Gastrocnemius medialis (tissue), 4 donors: ENCODE measurements at regions not wholly inside any gene's neighbourhood (a gene's known extent, or its start where the extent isn't known, plus 50 kb on each side); places are given as distances from the start of the nearest gene placed in this dataset.

Experiments used
- ATAC-seq, 2 donors: fragments of 150-250 bp; one replicate each; pipeline ENCODE4 v1.9.1; 2016
- DNase-seq, 2 donors: peaks; one replicate each; pipeline ENCODE4 v3.0.0-alpha.2; 2019
- H3K27ac ChIP-seq, 4 donors: fragments of 200-600 bp; sonication (generic); 1 replicate in 1 of 4; 2 replicates in 3 of 4; pipeline ENCODE4 v1.5.1; 2016 to 2018; ENCODE audit warnings: mild to moderate bottlenecking in 2 of 4, moderate library complexity in 1 of 4
- H3K27me3 ChIP-seq, 3 donors: fragments of 200-600 bp; sonication (generic) in 2 of 3; 1 replicate in 1 of 3; 2 replicates in 2 of 3; pipeline versions ENCODE4 v1.5.1 to v1.6.0; 2016 to 2019; ENCODE audit warnings: mild to moderate bottlenecking in 1 of 3, moderate library complexity in 1 of 3
- H3K36me3 ChIP-seq, 2 donors: fragments of 200-600 bp; sonication (generic) in 1 of 2; one replicate each; pipeline ENCODE4 v1.5.1; 2017 to 2018
- H3K4me1 ChIP-seq, 2 donors: fragments of 200-600 bp; sonication (generic) in 1 of 2; one replicate each; pipeline ENCODE4 v1.5.1; 2016 to 2017; ENCODE audit warnings: mild to moderate bottlenecking in 2 of 2
- H3K4me3 ChIP-seq, 4 donors: fragments of 200-600 bp; sonication (generic) in 3 of 4; 1 replicate in 1 of 4; 2 replicates in 3 of 4; pipeline ENCODE4 v1.5.1; 2016 to 2019; ENCODE audit warnings: mild to moderate bottlenecking in 2 of 4
- H3K9me3 ChIP-seq, 3 donors: fragments of 200-600 bp; sonication (generic) in 2 of 3; 1 replicate in 1 of 3; 2 replicates in 2 of 3; pipeline ENCODE4 v1.5.1; 2016 to 2019
- CTCF ChIP-seq, 5 experiments: fragments of 450-650 bp in 3 of 5; fragments of 200-600 bp in 2 of 5; sonication (generic) in 2 of 5; IDR thresholded peaks in 4 of 5; conservative IDR thresholded peaks in 1 of 5; 1 replicate in 4 of 5; 2 replicates in 1 of 5; pipeline ENCODE4 v1.5.1; 2016 to 2019; ENCODE audit warnings: antibody characterized with exemption in 5 of 5, mild to moderate bottlenecking in 3 of 5, moderate library complexity in 3 of 5
- POLR2A ChIP-seq, 2 donors: fragments of 450-650 bp; IDR thresholded peaks; one replicate each; pipeline ENCODE4 v1.6.1; 2017; ENCODE audit warnings: antibody characterized with exemption in 2 of 2, mild to moderate bottlenecking in 2 of 2, moderate library complexity in 2 of 2
- in situ Hi-C, 4 donors: fragments of 200-750 bp; cut with MboI; loops; one replicate each; pipeline versions ENCODE4 v1.15.0 to v1.8.0; 2017; ENCODE audit warnings: low sequenced_read_pairs in 4 of 4
- intact Hi-C: fragments of 100-400 bp; cut with DNase I; formaldehyde crosslinking; loops from one replicate; pipeline ENCODE4 v1.15.1; 2023; ENCODE audit warnings: low total_unique reads

GRCh38 chr11:109155291-109155690, 266.7 kb upstream of the C11orf87 start:
- Histone ChIP-seq H3K4me3 (no peak overlapping the region), H3K4me1 (no peaks in the 10 kb centered on the region), H3K9me3 (no peaks in the 10 kb centered on the region), H3K27me3 (no peaks in the 10 kb centered on the region), H3K36me3 (no peaks in the 10 kb centered on the region), H3K27ac (no peak overlapping the region)
- ATAC-seq = no peak
- in situ Hi-C loops = no loop called here
- TF ChIP-seq CTCF (IDR thresholded peaks at IDR 0.05 in 4 of 5, conservative IDR thresholded peaks at IDR 0.05 in 1 of 5) (no peak), POLR2A (IDR thresholded peaks at IDR 0.05) (no peak)
- intact Hi-C loops = no loop called here
- DNase-seq = no peak

DNA sequence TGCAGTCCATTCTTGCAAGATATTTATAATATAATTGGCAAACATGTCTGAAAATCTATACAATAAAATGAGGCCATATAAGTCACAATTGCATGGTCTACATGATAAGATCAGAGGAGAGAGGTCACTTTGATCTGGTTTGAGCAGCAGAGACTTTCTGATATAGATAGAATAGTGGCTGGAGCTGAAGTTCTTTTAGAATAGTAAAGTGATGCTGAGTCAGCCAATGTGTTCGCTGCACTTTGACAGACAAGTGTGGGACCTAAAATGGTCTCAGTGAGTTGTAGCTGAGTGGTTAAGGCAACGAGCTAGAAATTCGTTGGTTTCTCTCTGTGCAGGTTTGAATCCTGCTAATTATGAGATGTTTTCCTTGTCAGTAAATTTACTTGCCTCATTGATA, 257.0 kb upstream of the C11orf87 start:
- Histone ChIP-seq H3K27ac (no peak overlapping the region), H3K4me1 (no peaks in the 10 kb centered on the region), H3K9me3 (no peaks in the 10 kb centered on the region), H3K36me3 (no peaks in the 10 kb centered on the region), H3K27me3 (no peaks in the 10 kb centered on the region), H3K4me3 (no peak overlapping the region)
- in situ Hi-C loops (no loop called here), intact Hi-C loops (no loop called here)
- DNase-seq (no peak), ATAC-seq (no peak)
- TF ChIP-seq POLR2A (IDR thresholded peaks at IDR 0.05) = no peak
- no peak for TF ChIP-seq CTCF (IDR thresholded peaks at IDR 0.05 in 4 of 5, conservative IDR thresholded peaks at IDR 0.05 in 1 of 5)

DNA sequence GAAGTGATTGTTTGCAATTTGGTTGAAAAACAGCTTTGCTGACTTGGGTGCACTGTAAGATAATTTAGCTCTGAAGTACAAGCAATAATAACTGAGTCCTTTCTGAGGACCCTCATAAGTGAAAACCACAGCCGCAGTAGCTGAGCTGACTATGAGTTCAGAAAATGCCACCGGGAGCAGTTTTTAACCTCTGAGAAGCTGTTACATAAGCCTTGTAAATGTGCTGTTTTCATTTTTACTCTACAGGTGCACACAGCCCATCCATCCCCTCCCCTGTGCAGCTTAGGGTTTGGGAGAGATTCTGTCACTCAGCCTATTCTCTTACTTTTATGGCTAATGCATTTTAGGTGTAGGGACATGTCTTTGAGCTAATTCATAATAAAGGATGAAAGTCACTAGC, 255.5 kb upstream of the C11orf87 start:
- intact Hi-C loops = no loop called here
- H3K9me3 ChIP-seq = no peaks in the 10 kb centered on the region
- in situ Hi-C loops = no loop called here

DNA sequence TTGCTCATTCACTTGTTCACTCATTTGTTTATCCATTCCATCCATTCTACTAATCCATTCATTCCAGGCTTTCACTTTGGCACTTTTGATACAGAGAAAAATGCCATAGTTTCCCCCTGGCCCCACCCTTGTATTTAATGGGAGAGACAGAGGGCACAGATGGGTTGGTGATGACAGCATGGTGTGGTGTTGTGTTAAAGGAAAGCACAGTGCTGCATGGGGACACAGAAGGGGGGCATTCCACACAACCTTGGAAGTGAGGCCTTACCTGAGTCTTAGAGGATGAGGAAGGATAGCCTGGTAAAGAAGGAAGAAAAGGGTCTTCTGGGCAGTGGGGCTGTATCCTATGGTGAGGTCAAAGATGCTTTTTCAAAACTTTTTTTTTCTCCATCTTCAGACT, 248.5 kb upstream of the C11orf87 start:
- in situ Hi-C loops = no loop called here
- no peak overlapping the region for H3K27ac ChIP-seq
- H3K9me3 ChIP-seq = no peaks in the 10 kb centered on the region
- DNase-seq (no peak), ATAC-seq (no peak)
- TF ChIP-seq CTCF (IDR thresholded peaks at IDR 0.05 in 4 of 5, conservative IDR thresholded peaks at IDR 0.05 in 1 of 5) = no peak
- TF ChIP-seq POLR2A (IDR thresholded peaks at IDR 0.05) = no peak
- no peaks in the 10 kb centered on the region for H3K36me3 ChIP-seq
- H3K4me3 ChIP-seq = no peak overlapping the region
- H3K4me1 ChIP-seq = no peaks in the 10 kb centered on the region
- no peaks in the 10 kb centered on the region for H3K27me3 ChIP-seq
- intact Hi-C loops = no loop called here

More for the DNA sequence above, 255.5 kb upstream of the C11orf87 start:
- Histone ChIP-seq H3K27ac (no peak overlapping the region), H3K36me3 (no peaks in the 10 kb centered on the region), H3K27me3 (no peaks in the 10 kb centered on the region), H3K4me1 (no peaks in the 10 kb centered on the region), H3K4me3 (no peak overlapping the region)
- no peak for TF ChIP-seq POLR2A (IDR thresholded peaks at IDR 0.05)
- TF ChIP-seq CTCF (IDR thresholded peaks at IDR 0.05 in 4 of 5, conservative IDR thresholded peaks at IDR 0.05 in 1 of 5) = no peak
- no peak for DNase-seq
- ATAC-seq = no peak

GRCh38 chr11:109184376-109184775, 237.6 kb upstream of the C11orf87 start:
- no peak for ATAC-seq
- in situ Hi-C loops = no loop called here
- no peak overlapping the region for H3K27ac ChIP-seq
- H3K9me3 ChIP-seq = no peaks in the 10 kb centered on the region
- no peaks in the 10 kb centered on the region for H3K27me3 ChIP-seq
- TF ChIP-seq POLR2A (IDR thresholded peaks at IDR 0.05) = no peak
- no peak for TF ChIP-seq CTCF (IDR thresholded peaks at IDR 0.05 in 4 of 5, conservative IDR thresholded peaks at IDR 0.05 in 1 of 5)
- intact Hi-C loops = no loop called here
- H3K4me3 ChIP-seq = no peak overlapping the region
- no peak for DNase-seq
- no peaks in the 10 kb centered on the region for H3K4me1 ChIP-seq
- H3K36me3 ChIP-seq = no peaks in the 10 kb centered on the region
